GM13977 (cell line): ENCODE measurements at regions not wholly inside any gene's neighbourhood (a gene's known extent, or its start where the extent isn't known, plus 50 kb on each side); places are given as distances from the start of the nearest gene placed in this dataset.

ENCODE experiments used
- DNase-seq: peaks from one replicate; pipeline ENCODE4 v3.0.0; 2012; ENCODE audit warnings: low spot score
- in situ Hi-C: fragments of 300-500 bp; cut with MboI; formaldehyde crosslinking; loops from one replicate; pipeline ENCODE4 v1.12.0; 2022; ENCODE audit warnings: low sequenced_read_pairs, low pct_unique_long_range_greater_than_20kb, mixed read lengths, inconsistent platforms; ENCODE audit not compliant: unreplicated experiment
- TF ChIP-seq, protein P1 (sequence below): IDR thresholded peaks from 2 replicates; pipeline ENCODE4 v1.5.1; 2012; ENCODE audit warnings: mild to moderate bottlenecking, control low read depth; ENCODE audit not compliant: insufficient read depth; ENCODE audit errors: extremely low read depth, missing control alignments

DNA sequence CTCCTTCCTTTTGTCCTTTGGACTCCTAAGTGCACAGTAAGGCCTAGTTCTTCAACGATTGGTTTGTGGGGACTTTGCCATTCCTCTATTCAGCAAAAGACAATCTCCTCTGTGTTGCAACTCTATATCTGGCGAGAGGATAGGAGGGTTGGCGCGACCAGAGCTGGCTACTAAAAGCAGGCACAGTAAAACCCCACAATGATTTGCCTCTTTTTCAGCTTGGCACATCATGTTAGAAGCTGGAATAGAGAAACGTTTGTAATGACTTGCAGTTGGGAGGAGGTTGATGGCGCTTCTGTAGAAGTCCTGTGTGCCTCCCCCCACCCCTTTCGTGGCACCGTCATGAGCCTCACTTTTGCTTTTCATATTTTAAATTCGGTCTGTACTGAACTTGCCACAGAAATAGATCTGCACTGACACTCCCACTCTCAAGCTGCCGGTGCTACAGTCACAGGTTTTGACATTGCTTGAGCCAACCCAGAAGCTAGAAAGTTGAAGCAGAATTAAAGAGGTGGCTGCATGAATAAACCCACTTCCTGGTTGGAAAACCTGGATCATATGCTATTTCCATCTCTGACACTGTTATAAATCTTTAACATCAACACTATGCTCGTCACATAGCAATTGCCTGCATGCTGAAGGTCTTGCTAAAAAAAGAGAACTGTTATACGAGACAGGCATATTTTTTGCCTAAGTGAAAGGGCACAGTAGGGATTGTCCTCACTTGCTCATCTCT, 315.3 kb upstream of the PRICKLE1 start:
- no peak for DNase-seq
- in situ Hi-C loops: no loop called here
- TF ChIP-seq, protein P1, sequence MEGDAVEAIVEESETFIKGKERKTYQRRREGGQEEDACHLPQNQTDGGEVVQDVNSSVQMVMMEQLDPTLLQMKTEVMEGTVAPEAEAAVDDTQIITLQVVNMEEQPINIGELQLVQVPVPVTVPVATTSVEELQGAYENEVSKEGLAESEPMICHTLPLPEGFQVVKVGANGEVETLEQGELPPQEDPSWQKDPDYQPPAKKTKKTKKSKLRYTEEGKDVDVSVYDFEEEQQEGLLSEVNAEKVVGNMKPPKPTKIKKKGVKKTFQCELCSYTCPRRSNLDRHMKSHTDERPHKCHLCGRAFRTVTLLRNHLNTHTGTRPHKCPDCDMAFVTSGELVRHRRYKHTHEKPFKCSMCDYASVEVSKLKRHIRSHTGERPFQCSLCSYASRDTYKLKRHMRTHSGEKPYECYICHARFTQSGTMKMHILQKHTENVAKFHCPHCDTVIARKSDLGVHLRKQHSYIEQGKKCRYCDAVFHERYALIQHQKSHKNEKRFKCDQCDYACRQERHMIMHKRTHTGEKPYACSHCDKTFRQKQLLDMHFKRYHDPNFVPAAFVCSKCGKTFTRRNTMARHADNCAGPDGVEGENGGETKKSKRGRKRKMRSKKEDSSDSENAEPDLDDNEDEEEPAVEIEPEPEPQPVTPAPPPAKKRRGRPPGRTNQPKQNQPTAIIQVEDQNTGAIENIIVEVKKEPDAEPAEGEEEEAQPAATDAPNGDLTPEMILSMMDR: no peak

DNA sequence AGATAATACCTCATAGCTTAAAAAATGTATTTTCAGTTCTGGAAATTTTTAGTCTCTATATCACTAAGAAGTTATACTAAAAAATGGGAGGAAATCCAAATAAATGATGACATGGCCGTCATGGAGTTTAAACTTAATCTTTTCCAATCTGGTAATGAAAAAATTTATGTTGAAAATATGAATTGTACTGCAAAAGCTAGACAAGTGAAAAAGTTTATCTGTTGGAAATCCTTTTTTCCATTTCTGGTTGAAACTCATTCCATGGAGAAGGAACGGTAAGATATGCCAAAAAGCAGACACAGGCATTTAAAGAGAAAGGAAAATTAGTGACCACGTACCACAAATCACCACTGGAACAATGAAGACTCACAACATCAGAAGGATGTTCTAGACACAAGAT, 314.2 kb upstream of the PRICKLE1 start:
- in situ Hi-C loops: no loop called here
- TF ChIP-seq, protein P1: no peak

DNA sequence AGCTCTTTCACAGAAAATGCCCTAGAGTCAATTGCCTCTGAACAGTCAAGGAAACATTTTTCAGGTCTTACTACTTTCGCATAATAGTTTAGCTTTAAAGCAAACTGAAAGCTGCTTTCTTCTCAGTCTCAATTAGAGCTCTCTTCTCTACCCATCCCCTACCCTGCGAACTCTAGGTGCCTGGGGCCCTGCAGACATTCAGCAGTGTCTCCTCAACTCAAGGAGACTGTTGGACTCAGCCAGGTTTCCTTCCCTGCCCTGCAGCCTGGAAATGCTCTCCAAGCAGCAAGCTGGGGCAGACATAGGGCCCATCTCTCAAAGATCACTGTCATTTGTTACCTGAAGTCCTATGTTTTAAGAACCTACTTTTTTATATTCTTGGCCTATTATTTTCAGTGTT, 312.5 kb upstream of the PRICKLE1 start:
- no peak for DNase-seq
- in situ Hi-C loops: no loop called here
- TF ChIP-seq, protein P1: no peak

More for the DNA sequence above, 314.2 kb upstream of the PRICKLE1 start:
- DNase-seq: no peak

DNA sequence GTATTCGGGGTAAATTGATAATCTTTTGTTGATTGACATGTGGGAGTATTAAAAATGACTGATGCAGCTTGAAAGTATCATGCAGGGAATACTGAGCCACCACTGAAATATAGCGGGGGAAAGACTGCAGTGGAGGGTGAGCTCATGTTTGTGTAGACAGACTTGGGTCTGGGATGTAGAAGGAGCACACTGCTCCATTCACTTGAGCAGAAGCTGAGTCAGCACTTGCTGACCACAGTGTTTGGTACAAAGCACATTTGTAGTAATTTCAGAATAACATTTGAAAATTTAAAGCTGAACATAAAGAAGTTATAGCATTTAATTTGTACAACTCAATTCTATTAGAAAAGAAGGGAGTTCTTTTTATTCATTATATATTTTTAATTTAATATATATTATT, 304.3 kb upstream of the PRICKLE1 start:
- TF ChIP-seq, protein P1: no peak
- in situ Hi-C loops: no loop called here
- DNase-seq: no peak

DNA sequence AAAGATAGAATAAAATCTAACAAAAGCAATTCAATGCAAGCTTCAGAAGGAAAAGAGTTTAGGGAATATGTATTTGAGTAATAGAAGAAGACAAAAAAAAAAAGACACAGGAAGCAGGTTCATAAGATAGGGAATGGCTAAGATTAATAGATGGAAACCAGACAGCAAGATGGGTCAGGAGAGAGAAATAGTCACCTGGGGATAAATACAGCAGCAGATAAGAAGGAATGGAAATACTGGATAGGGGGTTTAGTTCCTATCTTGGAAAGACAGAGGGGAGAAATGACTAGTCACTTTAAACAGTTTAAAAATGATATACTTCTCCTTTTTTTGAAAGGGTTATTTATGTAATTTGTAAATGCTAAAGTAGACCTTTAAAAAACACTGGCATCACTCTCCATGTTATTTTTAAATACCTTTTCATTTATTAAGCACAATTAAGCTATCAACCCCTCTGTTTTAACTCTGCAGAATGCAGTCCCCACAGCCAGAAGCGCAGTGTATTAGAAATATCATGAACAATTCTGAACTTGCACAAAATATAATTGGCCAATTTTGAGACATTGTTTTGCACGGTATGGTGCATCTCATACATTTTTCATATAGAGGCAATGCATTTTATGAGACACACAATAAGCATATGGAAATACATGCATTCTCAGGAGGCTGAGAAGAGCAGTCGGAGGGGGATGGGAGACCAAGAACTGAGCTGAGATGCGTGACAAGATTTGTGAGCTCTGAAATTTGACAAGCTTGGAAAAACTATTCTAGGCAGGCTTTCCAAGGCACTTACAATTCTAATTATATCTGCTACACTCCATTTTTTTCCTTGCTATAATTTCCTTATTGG, 303.4 kb upstream of the PRICKLE1 start:
- in situ Hi-C loops: no loop called here
- TF ChIP-seq, protein P1: no peak
- no peak for DNase-seq

DNA sequence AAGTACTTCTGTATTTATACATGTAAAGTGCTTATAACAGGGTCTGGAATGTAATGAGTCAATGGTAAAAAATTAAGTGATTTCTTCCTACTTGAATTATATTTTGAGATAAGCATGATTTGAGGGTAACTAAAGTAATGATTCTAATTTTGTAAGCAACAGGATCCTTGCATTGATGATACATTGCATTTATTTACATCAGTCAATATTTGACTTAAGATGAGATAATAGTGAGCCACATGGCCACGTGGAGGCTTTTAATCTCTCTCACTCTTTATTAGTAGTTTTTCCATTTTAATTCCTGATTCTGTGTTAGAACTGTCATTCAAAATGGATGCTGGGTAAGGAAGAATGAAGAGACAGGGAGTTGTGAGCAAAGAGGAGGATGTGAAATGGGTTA, 298.1 kb upstream of the PRICKLE1 start:
- DNase-seq: no peak
- in situ Hi-C loops: no loop called here
- TF ChIP-seq, protein P1: no peak
